GM12865 (cell line): ENCODE measurements at regions not wholly inside any gene's neighbourhood (a gene's known extent, or its start where the extent isn't known, plus 50 kb on each side); places are given as distances from the start of the nearest gene placed in this dataset.

ENCODE experiments used
- DNase-seq: peaks from one replicate; pipeline ENCODE4 v3.0.0; 2010; ENCODE audit warnings: low read depth
- H3K4me3 ChIP-seq: 2 replicates; pipeline ENCODE4 v1.5.1; 2011; ENCODE audit warnings: mild to moderate bottlenecking, low read depth, low read length, control low read depth
- CTCF ChIP-seq: IDR thresholded peaks from 2 replicates; pipeline ENCODE4 v1.5.1; 2011; ENCODE audit warnings: low read length, control low read depth, low read depth, inconsistent platforms; ENCODE audit not compliant: insufficient read depth; ENCODE audit errors: missing control alignments

GRCh38 chr3:157841029-157841428 is 265.2 kb downstream of the SHOX2 start:
- DNase-seq = no peak
- no peak overlapping the region for H3K4me3 ChIP-seq
- no peak for TF ChIP-seq CTCF

GRCh38 chr3:157840564-157840963 is 265.7 kb downstream of the SHOX2 start:
- DNase-seq = no peak
- H3K4me3 ChIP-seq = no peak overlapping the region
- TF ChIP-seq CTCF = no peak

GRCh38 chr3:157838457-157838856 is 267.8 kb downstream of the SHOX2 start:
- TF ChIP-seq CTCF = no peak
- no peak for DNase-seq
- H3K4me3 ChIP-seq = no peak overlapping the region

GRCh38 chr3:157837336-157837735 is 268.9 kb downstream of the SHOX2 start:
- TF ChIP-seq CTCF = no peak
- no peak overlapping the region for H3K4me3 ChIP-seq
- no peak for DNase-seq

GRCh38 chr3:157836022-157836421 is 270.2 kb downstream of the SHOX2 start:
- no peak for TF ChIP-seq CTCF
- no peak for DNase-seq
- no peak overlapping the region for H3K4me3 ChIP-seq

GRCh38 chr3:157832588-157832987 is 273.6 kb downstream of the SHOX2 start:
- H3K4me3 ChIP-seq = no peak overlapping the region
- TF ChIP-seq CTCF = no peak
- DNase-seq = no peak

GRCh38 chr3:157830556-157831236 is 275.5 kb downstream of the SHOX2 start:
- no peak overlapping the region for H3K4me3 ChIP-seq
- no peak for DNase-seq
- no peak for TF ChIP-seq CTCF
